ENCODE measurements at regions not wholly inside any gene's neighbourhood (a gene's known extent, or its start where the extent isn't known, plus 50 kb on each side); places are given as distances from the start of the nearest gene placed in this dataset.

DNA sequence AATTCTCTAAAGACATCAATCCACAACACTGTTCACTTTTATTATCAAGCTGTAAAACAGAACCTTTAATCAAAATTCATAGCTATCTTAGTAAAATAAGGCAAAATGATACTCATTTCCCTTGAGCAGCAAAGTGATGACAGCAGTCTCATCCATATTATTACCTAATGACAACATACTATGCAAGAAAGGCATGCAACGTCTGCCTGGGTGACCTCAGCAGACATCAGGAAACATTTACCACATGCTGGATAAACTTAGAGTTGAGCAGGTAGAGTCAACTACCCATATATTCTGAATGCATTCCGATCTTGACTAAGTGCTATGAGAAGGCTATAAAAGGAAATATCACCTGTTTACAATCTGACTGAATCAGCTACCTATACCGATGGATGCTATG is 145.1 kb downstream of the SIPA1L2 start:
- TF ChIP-seq EP300 (conservative IDR thresholded peaks at IDR 0.05; ENCODE audit: poor library complexity, severe bottlenecking) (peak; percentile 11), SMC3 (conservative IDR thresholded peaks at IDR 0.05; ENCODE audit: poor library complexity) (no peak), POLR2AphosphoS5 (IDR thresholded peaks at IDR 0.05) (peak; percentile 48)
- no peaks in the 10 kb centered on the region for H4K20me1 ChIP-seq (ENCODE audit: insufficient read depth)

DNA sequence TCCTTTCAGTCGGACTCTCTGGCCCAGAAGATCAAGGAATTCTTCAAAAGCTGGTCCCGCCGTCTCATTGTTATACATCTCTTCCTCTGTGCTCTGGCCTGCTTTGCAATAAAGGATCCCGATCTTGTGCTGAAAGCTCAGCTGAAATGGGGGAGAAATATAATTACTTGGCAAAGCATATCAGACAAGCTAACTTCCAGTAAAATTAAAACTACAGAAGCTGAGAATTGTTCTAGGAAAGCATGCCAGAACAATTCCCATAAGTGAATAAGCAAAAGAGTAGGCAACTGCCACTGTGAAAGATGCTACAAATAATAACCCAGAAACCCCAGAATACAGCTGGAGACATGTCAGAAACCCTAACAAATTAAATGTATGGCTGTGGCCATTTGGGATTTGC is 146.1 kb downstream of the SIPA1L2 start:
- Histone ChIP-seq H3K9ac (ENCODE audit: low read length) (no peak overlapping the region), H3F3A (ENCODE audit: insufficient read depth, low read length, poor library complexity, severe bottlenecking) (peaks cover 3% of the 10 kb centered on the region), H3K79me2 (replicated peaks; ENCODE audit: insufficient read depth, low read length) (no peaks in the 10 kb centered on the region), H3K36me3 (ENCODE audit: insufficient read depth, low read length) (no peaks in the 10 kb centered on the region), H3K4me3 (ENCODE audit: low read length) (no peak overlapping the region), H3K27me3 (ENCODE audit: insufficient read depth, low read depth, low read length) (no peaks in the 10 kb centered on the region), H3K4me2 (ENCODE audit: low read length) (no peak overlapping the region), H4K20me1 (ENCODE audit: insufficient read depth) (no peaks in the 10 kb centered on the region), H3K27ac (ENCODE audit: low read length) (no peak overlapping the region), H3K9me2 (ENCODE audit: insufficient read depth, low read length) (no peaks in the 10 kb centered on the region), H3K9me3 (ENCODE audit: low read length) (no peaks in the 10 kb centered on the region), H2AFZ (ENCODE audit: low read depth, low read length) (no peak overlapping the region)
- TF ChIP-seq MXI1 (conservative IDR thresholded peaks at IDR 0.05; ENCODE audit: poor library complexity, severe bottlenecking) (no peak), EZH2 (IDR thresholded peaks at IDR 0.05; ENCODE audit: borderline replicate concordance, insufficient read depth, low read length, poor library complexity, severe bottlenecking) (no peak), RAD21 (conservative IDR thresholded peaks at IDR 0.05) (no peak)

More for the DNA sequence above, 145.1 kb downstream of the SIPA1L2 start:
- Histone ChIP-seq H3K4me2 (ENCODE audit: low read length) (no peak overlapping the region), H3K79me2 (replicated peaks; ENCODE audit: insufficient read depth, low read length) (no peaks in the 10 kb centered on the region), H3K9me2 (ENCODE audit: insufficient read depth, low read length) (no peaks in the 10 kb centered on the region), H3F3A (ENCODE audit: insufficient read depth, low read length, poor library complexity, severe bottlenecking) (peaks cover 3% of the 10 kb centered on the region), H3K36me3 (ENCODE audit: insufficient read depth, low read length) (no peaks in the 10 kb centered on the region), H3K9ac (ENCODE audit: low read length) (no peak overlapping the region), H3K9me3 (ENCODE audit: low read length) (no peaks in the 10 kb centered on the region), H2AFZ (ENCODE audit: low read depth, low read length) (no peak overlapping the region), H3K27ac (ENCODE audit: low read length) (no peak overlapping the region), H3K4me3 (ENCODE audit: low read length) (no peak overlapping the region), H3K27me3 (ENCODE audit: insufficient read depth, low read depth, low read length) (no peaks in the 10 kb centered on the region)

DNA sequence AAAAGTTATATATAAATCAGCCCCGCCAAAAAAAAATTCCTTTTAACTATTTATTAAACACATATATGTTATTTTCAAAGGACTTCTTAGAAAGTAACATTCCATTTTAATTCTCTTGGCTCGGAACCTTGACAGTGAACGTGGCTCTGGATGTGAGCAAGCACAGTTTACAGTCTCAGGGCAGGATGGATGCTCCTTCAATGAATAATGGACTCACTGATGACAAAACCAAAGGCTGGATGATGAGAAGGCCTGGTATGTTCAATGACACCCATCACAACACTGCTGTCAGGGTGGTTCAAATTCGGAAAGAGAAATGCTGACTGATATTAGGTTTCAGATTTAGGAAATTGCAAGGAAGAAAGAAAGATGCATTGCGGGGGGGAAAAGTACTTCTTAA is 148.8 kb downstream of the SIPA1L2 start:
- Histone ChIP-seq H3K9me3 (ENCODE audit: low read length) (no peaks in the 10 kb centered on the region), H3K27ac (ENCODE audit: low read length) (no peak overlapping the region), H3K9ac (ENCODE audit: low read length) (no peak overlapping the region), H3K9me2 (ENCODE audit: insufficient read depth, low read length) (no peaks in the 10 kb centered on the region), H3K4me2 (ENCODE audit: low read length) (no peak overlapping the region), H3K27me3 (ENCODE audit: insufficient read depth, low read depth, low read length) (no peaks in the 10 kb centered on the region), H3K36me3 (ENCODE audit: insufficient read depth, low read length) (no peaks in the 10 kb centered on the region), H4K20me1 (ENCODE audit: insufficient read depth) (no peaks in the 10 kb centered on the region), H3K4me3 (ENCODE audit: low read length) (no peak overlapping the region), H2AFZ (ENCODE audit: low read depth, low read length) (no peak overlapping the region), H3K79me2 (replicated peaks; ENCODE audit: insufficient read depth, low read length) (no peaks in the 10 kb centered on the region), H3F3A (ENCODE audit: insufficient read depth, low read length, poor library complexity, severe bottlenecking) (peaks cover 3% of the 10 kb centered on the region)
- TF ChIP-seq TAF1 (IDR thresholded peaks at IDR 0.05; ENCODE audit: low read depth), result no peak
- TF ChIP-seq POLR2AphosphoS5 (IDR thresholded peaks at IDR 0.05), result no peak
- TF ChIP-seq EZH2 (IDR thresholded peaks at IDR 0.05; ENCODE audit: borderline replicate concordance, insufficient read depth, low read length, poor library complexity, severe bottlenecking), result no peak
- no peak for TF ChIP-seq RAD21 (conservative IDR thresholded peaks at IDR 0.05)
- TF ChIP-seq, protein P1, sequence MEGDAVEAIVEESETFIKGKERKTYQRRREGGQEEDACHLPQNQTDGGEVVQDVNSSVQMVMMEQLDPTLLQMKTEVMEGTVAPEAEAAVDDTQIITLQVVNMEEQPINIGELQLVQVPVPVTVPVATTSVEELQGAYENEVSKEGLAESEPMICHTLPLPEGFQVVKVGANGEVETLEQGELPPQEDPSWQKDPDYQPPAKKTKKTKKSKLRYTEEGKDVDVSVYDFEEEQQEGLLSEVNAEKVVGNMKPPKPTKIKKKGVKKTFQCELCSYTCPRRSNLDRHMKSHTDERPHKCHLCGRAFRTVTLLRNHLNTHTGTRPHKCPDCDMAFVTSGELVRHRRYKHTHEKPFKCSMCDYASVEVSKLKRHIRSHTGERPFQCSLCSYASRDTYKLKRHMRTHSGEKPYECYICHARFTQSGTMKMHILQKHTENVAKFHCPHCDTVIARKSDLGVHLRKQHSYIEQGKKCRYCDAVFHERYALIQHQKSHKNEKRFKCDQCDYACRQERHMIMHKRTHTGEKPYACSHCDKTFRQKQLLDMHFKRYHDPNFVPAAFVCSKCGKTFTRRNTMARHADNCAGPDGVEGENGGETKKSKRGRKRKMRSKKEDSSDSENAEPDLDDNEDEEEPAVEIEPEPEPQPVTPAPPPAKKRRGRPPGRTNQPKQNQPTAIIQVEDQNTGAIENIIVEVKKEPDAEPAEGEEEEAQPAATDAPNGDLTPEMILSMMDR (IDR thresholded peaks at IDR 0.05; ENCODE audit: poor library complexity, severe bottlenecking), result no peak
- TF ChIP-seq, protein P2, sequence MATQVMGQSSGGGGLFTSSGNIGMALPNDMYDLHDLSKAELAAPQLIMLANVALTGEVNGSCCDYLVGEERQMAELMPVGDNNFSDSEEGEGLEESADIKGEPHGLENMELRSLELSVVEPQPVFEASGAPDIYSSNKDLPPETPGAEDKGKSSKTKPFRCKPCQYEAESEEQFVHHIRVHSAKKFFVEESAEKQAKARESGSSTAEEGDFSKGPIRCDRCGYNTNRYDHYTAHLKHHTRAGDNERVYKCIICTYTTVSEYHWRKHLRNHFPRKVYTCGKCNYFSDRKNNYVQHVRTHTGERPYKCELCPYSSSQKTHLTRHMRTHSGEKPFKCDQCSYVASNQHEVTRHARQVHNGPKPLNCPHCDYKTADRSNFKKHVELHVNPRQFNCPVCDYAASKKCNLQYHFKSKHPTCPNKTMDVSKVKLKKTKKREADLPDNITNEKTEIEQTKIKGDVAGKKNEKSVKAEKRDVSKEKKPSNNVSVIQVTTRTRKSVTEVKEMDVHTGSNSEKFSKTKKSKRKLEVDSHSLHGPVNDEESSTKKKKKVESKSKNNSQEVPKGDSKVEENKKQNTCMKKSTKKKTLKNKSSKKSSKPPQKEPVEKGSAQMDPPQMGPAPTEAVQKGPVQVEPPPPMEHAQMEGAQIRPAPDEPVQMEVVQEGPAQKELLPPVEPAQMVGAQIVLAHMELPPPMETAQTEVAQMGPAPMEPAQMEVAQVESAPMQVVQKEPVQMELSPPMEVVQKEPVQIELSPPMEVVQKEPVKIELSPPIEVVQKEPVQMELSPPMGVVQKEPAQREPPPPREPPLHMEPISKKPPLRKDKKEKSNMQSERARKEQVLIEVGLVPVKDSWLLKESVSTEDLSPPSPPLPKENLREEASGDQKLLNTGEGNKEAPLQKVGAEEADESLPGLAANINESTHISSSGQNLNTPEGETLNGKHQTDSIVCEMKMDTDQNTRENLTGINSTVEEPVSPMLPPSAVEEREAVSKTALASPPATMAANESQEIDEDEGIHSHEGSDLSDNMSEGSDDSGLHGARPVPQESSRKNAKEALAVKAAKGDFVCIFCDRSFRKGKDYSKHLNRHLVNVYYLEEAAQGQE (IDR thresholded peaks at IDR 0.05; ENCODE audit: borderline replicate concordance), result no peak
